Kidney (tissue), 13 donors: ENCODE measurements at regions not wholly inside any gene's neighbourhood (a gene's known extent, or its start where the extent isn't known, plus 50 kb on each side); places are given as distances from the start of the nearest gene placed in this dataset.
A peak's percentile ranks its signal among the peaks of the same experiment; 100 is the strongest.

ENCODE experiments used
- DNase-seq, 5 donors: peaks; one replicate each; pipeline ENCODE4 v3.0.0-alpha.2; 2013 to 2020
- FAIRE-seq: peaks from 2 replicates; lab custom pipeline; 2012; peaks lifted over from hg19 to GRCh38; lab: Jason Lieb, UNC
- H3K27ac ChIP-seq, 2 donors: one replicate each; pipeline ENCODE4 v1.7.0; 2013; ENCODE audit warnings: low read depth in 2 of 2, low read length in 2 of 2, inconsistent platforms in 1 of 2
- H3K27me3 ChIP-seq: one replicate; pipeline ENCODE4 v1.7.1; 2013; ENCODE audit warnings: low read length, inconsistent platforms; ENCODE audit not compliant: control insufficient read depth, insufficient read depth
- H3K36me3 ChIP-seq, 3 donors: one replicate each; pipeline versions ENCODE4 v1.7.0 to v1.7.1; 2013; ENCODE audit warnings: low read length in 3 of 3, control low read depth in 1 of 3, inconsistent platforms in 1 of 3; ENCODE audit not compliant: insufficient read depth in 3 of 3, control insufficient read depth in 2 of 3
- H3K4me1 ChIP-seq, 3 donors: one replicate each; pipeline versions ENCODE4 v1.7.0 to v1.7.1; 2013; ENCODE audit warnings: low read length in 3 of 3, inconsistent platforms in 1 of 3, low read depth in 1 of 3; ENCODE audit not compliant: control insufficient read depth in 2 of 3, insufficient read depth in 2 of 3
- H3K4me3 ChIP-seq, 3 donors: one replicate each; pipeline versions ENCODE4 v1.7.0 to v1.8.1; 2013; ENCODE audit warnings: low read length in 3 of 3, control low read depth in 1 of 3, inconsistent platforms in 1 of 3
- H3K9ac ChIP-seq, 3 donors: one replicate each; pipeline versions ENCODE4 v1.7.0 to v1.7.1; 2013; ENCODE audit warnings: low read length in 3 of 3, control low read depth in 1 of 3, inconsistent platforms in 1 of 3
- H3K9me3 ChIP-seq, 3 donors: one replicate each; pipeline versions ENCODE4 v1.7.0 to v1.7.1; 2013; ENCODE audit warnings: low read length in 3 of 3, control low read depth in 1 of 3, inconsistent platforms in 1 of 3; ENCODE audit not compliant: control insufficient read depth in 2 of 3, insufficient read depth in 1 of 3
- CTCF ChIP-seq: IDR thresholded peaks from 3 replicates; pipeline ENCODE4 v1.5.1; 2012; ENCODE audit warnings: mild to moderate bottlenecking, moderate library complexity, borderline replicate concordance; ENCODE audit not compliant: insufficient read depth; ENCODE audit errors: extremely low read depth
- intact Hi-C: fragments of 100-400 bp; cut with DNase I; formaldehyde crosslinking; loops from one replicate; pipeline ENCODE4 v1.11.1; 2022
- donor health status: control.
- donor health status: control.
- donor health status: control.
- donor health status: control.
- donor health status: control.
- donor health status: DM: yes; HTN: yes; CAD: no.
- donor health status: Normal renal cell carcinoma (clear cell type).

- Histone ChIP-seq H3K27ac (no peak overlapping the region), H3K4me1 (peaks cover 0 to 23% (median 23%) of the 10 kb centered on the region in 3 donors), H3K36me3 (no peaks in the 10 kb centered on the region), H3K27me3 (no peaks in the 10 kb centered on the region), H3K9me3 (no peaks in the 10 kb centered on the region), H3K9ac (no peak overlapping the region), H3K4me3 (no peak overlapping the region)
- DNase-seq, result no peak
- FAIRE-seq, result no peak
- no peak for TF ChIP-seq CTCF
- intact Hi-C loops, result no loop called here
Measured at GRCh38 chr17:37820313-37820994, 75.6 kb upstream of the HNF1B start.

GRCh38 chr17:37818689-37819088 is 73.8 kb upstream of the HNF1B start:
- Histone ChIP-seq H3K27me3 (no peaks in the 10 kb centered on the region), H3K27ac (no peak overlapping the region), H3K4me1 (peaks cover 0 to 16% (median 16%) of the 10 kb centered on the region in 3 donors), H3K36me3 (no peaks in the 10 kb centered on the region), H3K9ac (no peak overlapping the region), H3K4me3 (no peak overlapping the region), H3K9me3 (no peaks in the 10 kb centered on the region)
- FAIRE-seq (no peak), DNase-seq (peak in 1 of 5 donors; percentile 81)
- TF ChIP-seq CTCF, result no peak
- intact Hi-C loops, result no loop called here

GRCh38 chr17:37816950-37817349 is 72.1 kb upstream of the HNF1B start:
- DNase-seq, result no peak
- no peak for TF ChIP-seq CTCF
- Histone ChIP-seq H3K4me3 (no peak overlapping the region), H3K27ac (no peak overlapping the region), H3K27me3 (no peaks in the 10 kb centered on the region), H3K36me3 (no peaks in the 10 kb centered on the region), H3K9me3 (no peaks in the 10 kb centered on the region), H3K4me1 (peaks cover 0 to 16% (median 16%) of the 10 kb centered on the region in 3 donors), H3K9ac (no peak overlapping the region)
- intact Hi-C loops, result no loop called here
- FAIRE-seq, result no peak
